Activated naive CD4-positive, alpha-beta T cell (primary cell): ENCODE measurements at regions not wholly inside any gene's neighbourhood (a gene's known extent, or its start where the extent isn't known, plus 50 kb on each side); places are given as distances from the start of the nearest gene placed in this dataset.

ENCODE experiments used
- DNase-seq, 4 experiments: peaks; one replicate each; lab custom pipeline; 2025; lab: John Stamatoyannopoulos, UW

DNA sequence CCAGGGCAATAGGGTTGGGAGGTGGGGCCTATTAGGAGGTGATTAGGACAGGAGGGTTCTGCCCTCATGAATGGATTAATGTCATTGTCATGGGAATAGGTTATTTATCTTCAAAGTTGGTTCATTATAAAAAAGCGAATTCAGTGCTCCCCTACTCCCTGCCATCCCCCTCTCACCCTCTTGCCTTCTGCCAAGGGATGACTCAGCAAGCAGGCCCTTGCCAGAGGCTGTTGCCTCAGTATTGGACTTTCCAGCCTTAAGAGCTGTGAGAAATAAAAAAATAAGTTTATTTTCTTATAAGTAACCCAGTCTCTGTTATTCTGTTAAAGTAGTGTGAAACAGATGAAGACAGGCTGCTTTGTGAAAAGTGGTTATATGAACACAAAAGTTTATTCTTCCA is 381.1 kb upstream of the ZFP64 start:
- DNase-seq, result no peak

DNA sequence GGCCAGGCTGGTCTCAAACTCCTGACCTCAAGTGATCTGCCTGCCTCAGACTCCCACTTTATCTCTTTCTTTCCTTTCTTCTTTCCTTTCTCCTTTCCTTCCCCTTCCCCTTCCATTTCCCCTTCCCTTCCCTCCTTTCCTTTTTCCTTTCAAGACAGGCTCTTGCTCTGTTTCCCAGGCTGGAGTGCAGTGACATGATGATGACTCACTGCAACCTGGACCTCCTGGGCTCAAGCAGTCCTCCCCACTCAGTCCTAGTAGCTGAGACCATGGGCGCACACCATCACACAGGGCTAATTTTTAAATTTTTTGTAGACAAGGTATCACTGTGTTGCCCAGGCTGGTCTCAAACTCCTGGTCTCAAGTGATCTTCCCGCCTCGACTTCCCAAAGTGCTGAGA is 377.6 kb upstream of the ZFP64 start:
- DNase-seq, result no peak

DNA sequence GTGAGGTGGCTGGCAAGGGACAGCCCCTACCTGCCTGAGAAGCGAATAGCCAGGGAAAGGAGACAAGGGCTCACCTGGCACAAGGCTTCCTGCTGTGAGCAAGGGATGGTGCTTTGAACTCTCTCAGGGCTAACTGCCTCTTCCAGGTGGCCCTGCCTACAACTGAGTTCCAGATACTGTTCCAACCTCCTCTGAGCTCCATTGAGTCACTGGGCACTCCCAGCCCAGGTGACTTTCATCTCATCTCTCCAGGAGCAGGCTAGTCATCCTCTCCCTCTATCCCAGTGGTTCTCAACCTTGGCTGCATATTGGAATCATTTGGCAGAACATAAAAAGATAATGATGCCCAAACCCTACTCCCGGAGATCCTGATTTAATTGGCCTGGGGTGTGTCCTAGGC is 374.0 kb upstream of the ZFP64 start:
- DNase-seq, result no peak

DNA sequence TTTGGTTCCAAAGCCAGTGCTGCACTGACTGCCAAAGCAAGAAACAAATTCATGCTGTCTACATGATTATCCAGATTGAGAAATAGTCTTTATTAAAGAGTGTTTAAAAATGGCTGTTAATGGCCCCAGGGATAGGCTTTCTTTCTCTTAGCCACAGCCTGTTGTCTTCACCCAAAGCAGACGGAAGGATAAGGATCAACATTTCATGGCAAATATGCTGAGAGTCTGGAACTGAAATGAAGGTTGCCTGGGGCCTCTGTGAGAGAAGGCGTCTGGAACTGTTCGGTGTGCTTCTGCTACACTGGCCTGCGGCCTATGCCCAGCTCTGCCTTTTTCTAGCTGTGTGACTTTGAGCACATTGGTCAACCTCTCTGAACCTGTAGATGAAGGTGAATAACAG is 373.0 kb upstream of the ZFP64 start:
- DNase-seq, result no peak

DNA sequence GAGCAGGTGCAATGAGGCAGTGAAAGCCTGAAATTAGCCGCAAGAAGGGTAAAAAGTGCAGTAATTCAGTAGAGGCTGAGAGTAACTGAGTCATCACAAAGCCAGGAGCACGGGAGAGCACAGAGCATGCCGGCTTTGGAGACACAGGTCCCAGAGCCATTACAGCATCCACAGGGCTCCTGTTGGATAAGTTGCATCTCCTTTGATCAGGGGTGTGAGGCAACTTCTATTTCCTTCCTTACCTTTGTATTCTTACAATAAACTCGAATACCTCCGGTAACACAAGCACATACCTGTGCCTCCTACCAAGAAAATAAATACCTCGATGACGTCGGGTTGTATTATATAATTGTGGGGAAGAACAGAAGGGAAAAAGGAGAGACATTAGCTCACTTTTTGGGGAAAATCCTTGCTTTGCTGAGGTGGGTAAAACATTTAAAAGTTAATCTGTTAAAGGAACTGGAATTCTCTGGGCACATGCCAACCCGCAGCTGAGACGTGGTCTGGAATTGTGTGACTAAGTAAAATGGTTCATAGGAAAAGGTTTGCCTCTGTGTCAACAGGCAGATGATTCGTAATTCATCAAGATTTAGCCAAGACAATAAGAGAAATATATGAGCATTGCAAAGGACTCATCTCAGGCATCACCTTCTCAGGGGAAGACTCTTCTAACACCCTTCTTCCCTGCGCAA is 360.7 kb upstream of the ZFP64 start:
- DNase-seq, result no peak

DNA sequence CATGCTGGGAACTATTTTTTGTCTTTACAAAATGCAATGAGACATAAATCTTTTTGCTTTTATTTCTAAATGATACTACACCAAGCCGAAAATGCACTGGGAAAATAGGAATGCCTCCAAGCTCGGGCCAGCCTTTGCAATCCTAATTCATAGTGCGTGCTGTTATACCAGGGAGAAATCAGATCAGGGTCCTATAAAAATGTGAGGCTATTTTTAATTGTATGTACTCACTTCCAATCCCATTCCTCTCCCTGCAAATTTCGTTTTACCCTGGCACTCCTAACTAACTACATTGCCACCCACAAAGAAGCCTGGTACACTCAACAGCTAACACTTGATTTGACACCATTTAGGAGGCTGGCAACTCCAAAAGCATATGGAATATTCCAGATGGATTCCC is 350.6 kb upstream of the ZFP64 start:
- DNase-seq, result no peak

DNA sequence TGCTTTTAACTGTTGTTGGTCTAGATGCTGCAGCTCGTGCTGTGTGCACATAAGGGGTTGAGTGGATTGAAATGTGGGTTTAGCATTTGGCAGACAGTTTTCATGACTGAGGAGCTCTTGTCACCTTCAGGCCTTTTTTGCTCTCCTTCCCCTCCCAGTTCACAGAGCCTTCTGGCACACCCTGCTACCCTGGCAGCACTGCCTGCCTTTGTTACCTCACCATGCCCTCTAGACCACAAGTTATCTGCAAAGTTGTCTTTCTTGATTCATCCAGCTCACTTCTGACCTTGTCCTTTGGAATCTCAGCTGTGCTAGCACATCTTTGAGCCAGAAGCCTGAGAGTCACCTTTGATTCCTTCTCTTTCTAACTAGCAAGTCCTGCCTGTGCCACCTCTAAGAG is 348.9 kb upstream of the ZFP64 start:
- no peak for DNase-seq

DNA sequence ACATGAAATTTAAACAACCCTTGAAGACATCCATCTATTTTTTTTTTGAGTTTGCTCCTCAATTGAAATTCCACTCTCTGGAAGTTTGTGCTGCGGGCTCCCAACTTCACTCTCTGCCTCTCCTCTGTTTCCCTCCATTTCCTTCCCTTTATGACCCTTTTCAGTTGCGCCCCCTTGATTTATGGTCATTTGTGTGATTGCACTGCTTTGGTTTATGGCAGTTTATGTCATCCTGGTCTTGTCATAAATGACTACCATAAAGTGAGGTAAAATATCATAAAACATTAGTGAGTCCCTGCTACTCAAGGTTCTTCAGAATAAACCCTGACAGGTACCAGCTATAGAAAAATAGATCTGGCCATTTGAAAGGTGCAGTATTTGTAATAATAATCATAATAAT is 348.3 kb upstream of the ZFP64 start:
- DNase-seq, result no peak

DNA sequence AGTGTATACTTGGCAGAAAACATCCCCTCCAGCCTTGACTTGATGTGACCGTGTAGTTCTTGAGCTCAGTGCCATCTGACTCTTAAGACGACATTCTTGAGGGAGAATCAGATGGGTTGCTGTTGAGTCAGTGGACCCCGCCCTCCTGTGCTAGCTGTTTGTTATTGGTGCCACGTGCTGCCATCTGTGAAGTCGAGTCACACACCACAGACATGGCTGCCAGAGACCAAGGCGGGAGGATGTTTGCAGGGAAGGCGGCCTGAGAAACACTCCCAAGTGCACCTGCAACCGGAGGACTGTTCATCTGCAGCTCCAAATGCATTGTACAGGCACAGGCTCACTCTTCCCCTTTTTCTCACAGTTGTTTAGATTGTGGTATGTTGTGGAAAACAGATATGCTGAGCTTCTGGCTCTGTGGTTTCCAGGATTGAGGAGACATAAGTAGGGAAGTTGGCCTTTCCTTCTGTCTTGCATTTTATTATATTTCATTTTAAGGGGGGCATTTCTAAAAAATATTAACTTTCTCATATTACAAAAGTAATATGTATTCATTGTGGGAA is 345.3 kb upstream of the ZFP64 start:
- DNase-seq, result no peak

DNA sequence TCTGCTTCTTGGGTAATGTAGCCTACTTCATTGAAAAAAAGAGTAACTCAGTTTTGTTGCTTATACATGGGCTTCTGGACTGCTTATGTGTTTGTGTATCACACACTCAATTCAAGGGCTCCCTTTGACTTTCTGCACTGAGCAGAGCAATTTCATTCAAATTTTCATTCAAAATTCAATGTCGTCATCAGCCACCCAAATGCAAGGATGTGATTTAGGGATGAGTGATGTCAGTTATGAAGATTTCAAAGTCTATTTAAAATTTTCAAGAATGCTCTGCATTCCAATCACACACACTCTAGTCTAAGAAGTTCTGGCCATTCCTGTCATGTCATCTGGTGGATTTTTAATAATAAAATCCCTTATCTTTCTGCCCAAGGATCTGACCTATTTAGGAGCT is 344.5 kb upstream of the ZFP64 start:
- no peak for DNase-seq

DNA sequence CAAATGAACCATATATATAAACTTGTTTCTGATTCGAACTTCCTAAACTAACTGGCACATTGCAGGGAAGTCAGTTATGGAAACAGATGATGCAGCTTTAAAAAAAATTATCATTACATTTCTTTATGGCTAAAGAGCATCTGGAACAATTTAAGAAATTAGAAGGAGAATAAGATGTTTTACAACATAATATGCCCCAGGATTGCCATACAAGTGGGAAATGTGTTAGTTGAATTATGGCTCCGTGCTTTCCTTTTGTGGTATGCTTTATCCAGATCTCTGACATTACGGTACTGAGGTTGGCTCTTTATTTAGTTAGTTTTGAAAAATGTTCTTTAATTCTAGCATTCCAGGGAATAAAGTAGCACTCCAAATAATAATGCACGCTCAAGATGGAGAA is 343.0 kb upstream of the ZFP64 start:
- no peak for DNase-seq

DNA sequence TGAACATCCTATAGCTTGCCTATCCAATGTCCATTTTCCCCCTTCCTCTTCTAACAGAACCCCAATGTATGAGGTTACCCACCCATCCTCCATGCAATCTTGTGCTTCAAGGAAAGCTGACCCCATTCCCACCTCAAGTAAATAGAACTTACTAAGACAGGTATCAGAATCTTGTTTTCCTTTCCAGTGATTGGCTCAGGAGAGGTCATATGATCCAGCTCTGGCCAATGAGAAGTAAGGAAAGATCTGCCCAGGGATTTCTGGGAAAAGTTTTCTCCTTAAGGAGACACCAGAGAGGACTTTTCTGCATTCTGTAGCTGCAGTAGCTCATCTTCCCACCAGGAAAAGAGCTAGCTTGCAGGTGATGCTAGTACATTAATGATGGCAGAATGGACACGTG is 341.8 kb upstream of the ZFP64 start:
- DNase-seq, result no peak

DNA sequence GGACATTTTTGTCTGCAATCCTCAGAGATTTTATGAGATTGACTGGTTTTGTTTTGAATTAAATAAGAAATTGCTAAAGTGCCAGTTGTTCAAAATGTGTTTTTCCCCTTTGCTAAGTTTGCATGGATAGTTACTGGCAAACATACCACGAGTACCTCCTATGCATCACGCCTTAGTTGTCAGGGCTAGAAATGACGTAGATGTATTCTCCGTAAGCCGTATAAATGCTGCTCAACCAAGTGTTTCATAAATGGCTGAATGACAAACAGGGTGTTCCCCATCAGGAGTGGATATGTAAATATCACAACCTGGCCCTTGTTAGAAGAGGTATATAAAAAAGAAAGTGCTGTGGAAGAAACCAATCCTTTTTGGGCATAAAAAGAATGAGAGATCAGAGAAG is 341.1 kb upstream of the ZFP64 start:
- no peak for DNase-seq

DNA sequence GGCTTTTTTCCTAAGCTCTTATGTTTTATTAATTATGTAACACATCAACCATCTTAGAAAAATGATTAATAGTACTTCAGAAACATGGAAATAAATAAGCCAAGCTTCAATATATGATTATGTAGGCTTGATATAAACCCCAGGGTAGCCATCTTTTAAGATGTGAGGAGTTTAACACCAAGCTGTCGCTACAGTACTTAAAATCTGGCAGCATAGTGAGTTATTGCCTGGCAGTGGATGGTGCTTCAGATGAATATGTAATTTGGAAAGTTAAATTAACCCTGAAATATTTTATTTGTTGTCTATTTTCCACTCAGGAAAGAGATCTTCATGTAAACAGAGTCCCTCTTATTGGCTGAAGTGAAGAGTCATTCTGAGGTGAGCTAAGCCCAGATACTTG is 339.0 kb upstream of the ZFP64 start:
- no peak for DNase-seq

DNA sequence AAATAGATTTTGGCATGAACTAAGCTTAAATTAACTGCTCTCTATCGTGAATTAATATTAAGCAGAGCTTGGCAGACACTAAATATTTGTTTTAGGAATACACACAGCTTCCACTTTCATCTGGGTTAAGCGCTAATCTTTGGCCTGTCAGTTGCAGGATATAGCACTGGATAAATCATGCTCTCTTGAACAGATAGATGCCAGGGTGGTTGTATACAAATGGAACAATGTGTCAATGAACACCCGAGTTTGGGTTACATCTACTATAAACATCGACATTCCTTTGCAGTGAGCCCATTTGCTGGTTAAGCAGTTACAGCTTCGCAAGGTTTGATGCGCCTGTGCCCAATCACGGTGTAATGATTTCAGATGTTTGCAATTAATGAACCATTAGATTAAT is 338.2 kb upstream of the ZFP64 start:
- no peak for DNase-seq

DNA sequence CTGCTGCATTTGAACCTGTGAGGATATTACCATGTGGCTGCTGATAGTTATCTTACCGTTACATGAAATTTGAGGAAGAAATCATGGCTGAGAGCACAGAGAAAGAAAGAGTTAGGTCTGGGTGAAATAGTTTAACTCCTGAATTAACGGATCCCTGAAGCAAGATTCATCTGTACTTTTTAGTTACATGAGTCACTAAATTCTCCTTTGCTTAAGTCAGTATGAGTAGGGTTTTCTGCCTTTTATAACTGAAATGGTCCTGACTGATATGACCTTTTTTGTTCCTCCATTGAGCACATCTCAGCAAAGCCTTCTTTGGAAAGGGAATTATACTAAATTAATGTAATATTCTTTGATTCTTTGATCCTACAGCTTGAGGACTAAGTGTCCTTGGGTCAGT is 333.3 kb upstream of the ZFP64 start:
- DNase-seq, result no peak

DNA sequence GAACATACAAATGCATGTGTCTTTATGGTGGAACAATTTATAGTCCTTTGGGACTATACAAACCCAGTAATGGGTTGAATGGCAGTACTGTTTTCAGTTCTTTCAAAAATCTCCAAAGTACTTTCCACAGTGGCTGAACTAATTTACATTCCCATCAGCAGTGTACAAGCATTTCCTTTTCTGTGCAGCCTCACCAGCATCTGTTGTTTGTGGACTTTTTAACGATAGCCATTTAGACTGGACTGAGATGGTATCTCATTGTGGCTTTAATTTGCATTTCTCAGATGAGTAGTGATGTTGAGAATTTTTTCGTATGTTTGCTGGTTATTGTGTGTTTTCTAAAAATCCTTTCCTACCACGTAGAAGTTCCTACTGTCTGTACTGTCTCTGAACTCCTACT is 327.2 kb upstream of the ZFP64 start:
- no peak for DNase-seq

DNA sequence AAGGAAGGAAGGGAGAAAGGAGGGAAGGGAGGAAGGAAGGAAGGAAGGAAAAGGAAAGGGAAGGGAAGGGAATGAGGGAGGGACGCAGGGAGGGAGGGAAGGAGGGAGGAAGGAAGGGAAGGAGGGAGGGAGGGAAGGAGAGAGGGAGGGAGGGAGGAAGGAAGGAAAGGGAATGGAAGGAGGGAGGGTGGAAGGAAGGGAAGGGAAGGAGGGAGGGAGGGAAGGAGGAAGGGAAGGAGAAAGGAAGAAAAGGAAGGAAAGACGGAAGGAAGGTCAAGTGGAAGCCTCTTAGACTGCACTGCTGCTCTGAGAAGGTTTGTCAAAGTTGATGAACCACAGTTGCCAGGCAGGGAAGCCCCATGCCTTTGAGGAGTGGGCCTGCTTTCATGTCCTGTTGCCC is 324.3 kb upstream of the ZFP64 start:
- no peak for DNase-seq

DNA sequence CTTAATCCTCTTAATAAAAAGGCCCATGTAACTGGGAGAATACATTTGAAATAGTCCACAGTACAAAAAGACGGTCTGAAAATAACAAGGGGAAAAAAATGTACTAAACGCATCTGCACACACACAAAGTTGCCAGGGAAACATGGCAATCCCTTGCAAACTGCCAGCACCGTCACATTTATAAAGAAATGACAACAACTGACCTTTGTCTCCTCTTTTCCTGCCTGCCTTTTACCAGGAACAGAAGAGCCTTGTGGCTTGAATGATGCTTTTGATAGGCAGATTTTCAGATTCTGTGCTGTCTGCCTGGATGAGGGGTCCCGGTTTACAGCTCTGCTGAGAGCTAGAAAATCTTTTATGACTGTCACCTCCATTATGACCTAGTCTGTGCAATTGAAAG is 308.6 kb upstream of the ZFP64 start:
- DNase-seq, result no peak

DNA sequence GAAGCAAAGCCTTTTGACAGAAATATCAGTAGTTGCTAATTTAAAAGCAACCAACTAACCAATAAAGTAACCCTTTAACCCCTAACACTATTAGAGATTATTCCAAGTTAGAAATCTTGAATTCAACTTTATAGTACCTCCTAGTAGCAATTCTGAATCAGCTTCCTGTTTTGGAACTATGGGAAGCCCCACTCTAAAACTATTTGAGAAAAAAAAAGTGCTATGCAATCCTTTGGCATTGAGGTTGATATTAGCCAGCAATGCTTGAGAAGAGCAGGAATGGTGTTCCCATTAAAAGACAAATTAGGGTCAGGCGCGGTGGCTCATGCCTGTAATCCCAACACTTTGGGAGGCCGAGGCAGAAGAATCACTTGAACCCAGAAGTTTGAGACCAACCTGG is 306.2 kb upstream of the ZFP64 start:
- no peak for DNase-seq

DNA sequence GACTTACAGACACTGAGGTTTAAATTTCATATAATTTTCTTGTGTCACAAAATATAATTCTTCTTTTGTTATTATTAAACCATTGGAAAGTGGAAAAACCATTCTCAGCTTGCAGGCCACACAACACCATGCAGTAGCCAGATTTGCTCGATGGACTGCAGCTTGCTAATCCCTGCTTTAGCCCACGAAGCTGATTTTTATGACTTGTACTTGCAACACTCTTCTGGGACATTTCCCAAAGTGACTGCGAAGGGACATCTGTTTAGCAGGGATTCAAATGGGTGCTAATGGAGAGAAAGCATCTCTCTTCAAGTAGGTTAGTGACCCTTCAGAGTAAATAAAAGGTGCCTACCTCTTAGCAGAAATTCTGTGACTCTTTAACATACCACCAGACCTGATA is 304.6 kb upstream of the ZFP64 start:
- DNase-seq, result no peak

DNA sequence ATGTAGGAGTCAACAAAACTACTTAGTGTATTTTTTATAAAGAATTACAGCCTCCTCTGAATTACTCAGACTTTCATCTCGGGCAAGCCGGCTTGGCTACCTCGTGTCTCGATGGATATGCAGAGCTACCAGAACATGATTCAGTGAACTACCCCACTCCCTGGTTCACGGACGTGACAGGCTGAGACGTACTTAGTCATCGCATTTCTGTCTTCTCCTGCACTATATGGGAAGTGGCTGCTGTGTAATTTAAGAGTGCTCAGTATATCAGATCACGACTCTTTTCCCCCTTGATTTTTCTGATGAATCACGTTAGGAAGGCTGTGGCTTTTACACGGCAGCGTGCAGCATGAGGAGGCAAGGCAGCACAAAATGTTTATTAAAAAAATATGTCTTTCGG is 302.7 kb upstream of the ZFP64 start:
- DNase-seq, result peak in 3 of 4 experiments; percentile 4 to 31 (median 15)

DNA sequence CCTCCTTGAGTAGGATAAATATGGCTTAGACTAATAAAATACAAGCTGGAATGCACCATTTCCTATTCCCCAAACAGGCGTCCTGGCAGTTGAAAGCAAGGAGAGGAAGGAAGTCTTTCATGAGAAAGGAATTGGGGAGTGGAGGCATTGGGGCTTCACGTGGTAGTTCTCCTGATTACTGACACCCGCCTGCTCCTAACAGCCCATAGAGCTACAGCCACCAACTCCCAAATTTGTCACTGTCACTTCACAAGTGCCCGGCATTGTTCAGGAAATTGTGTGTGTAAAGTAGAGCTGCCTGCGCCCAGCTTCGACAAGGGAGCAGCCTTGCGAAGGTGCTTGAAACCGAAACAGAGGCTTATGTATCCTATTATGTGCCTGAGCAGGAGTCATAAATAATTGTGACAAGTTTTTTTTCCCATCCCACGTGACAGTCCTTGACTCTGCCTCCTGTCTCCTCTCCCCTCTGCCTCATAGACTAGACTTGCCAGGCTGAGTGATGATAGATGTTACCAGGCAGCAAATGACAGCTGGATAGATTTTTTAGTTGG is 301.7 kb upstream of the ZFP64 start:
- DNase-seq, result no peak
